ENCODE measurements at regions not wholly inside any gene's neighbourhood (a gene's known extent, or its start where the extent isn't known, plus 50 kb on each side); places are given as distances from the start of the nearest gene placed in this dataset.

DNA sequence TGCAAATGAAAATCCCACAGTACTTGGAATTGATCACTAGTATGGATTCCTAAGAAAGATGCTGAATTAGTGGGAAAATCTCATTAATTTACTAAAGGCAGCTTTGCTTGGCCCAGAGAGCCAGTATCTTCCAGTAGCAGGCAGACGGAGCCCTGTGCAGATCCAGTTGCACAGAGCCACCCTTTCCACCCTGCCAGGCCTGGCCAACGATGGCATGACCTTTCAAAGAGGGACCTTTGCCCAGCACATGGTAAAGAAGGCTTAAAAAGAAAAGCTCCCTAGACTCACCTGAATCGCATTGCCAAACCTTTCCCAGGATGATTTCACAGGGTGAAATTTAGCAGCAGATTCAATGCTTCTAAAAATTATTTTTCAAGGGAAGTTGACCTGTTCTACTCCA is 170.5 kb upstream of the CAMK1G start:
- Histone ChIP-seq H3K79me2 (ENCODE audit: insufficient read depth, low read length) (no peaks in the 10 kb centered on the region), H2AFZ (ENCODE audit: low read depth, low read length, severe bottlenecking) (no peak overlapping the region), H3K27ac (ENCODE audit: low read depth, low read length) (no peak overlapping the region), H3K4me2 (ENCODE audit: low read depth, low read length, poor library complexity, severe bottlenecking) (no peak overlapping the region), H3K9me3 (ENCODE audit: insufficient read depth, low read length) (no peaks in the 10 kb centered on the region), H3K36me3 (ENCODE audit: low read length) (no peaks in the 10 kb centered on the region), H3K9me2 (replicated peaks; ENCODE audit: insufficient read depth, low read length) (no peaks in the 10 kb centered on the region), H3K9ac (ENCODE audit: low read length) (no peak overlapping the region), H3K27me3 (ENCODE audit: low read length) (no peaks in the 10 kb centered on the region), H3F3A (ENCODE audit: insufficient read depth) (no peaks in the 10 kb centered on the region), H4K20me1 (ENCODE audit: low read depth, low read length) (no peaks in the 10 kb centered on the region), H3K4me3 (ENCODE audit: insufficient read depth, low read length, poor library complexity, severe bottlenecking) (no peak overlapping the region)
- TF ChIP-seq, protein P1, sequence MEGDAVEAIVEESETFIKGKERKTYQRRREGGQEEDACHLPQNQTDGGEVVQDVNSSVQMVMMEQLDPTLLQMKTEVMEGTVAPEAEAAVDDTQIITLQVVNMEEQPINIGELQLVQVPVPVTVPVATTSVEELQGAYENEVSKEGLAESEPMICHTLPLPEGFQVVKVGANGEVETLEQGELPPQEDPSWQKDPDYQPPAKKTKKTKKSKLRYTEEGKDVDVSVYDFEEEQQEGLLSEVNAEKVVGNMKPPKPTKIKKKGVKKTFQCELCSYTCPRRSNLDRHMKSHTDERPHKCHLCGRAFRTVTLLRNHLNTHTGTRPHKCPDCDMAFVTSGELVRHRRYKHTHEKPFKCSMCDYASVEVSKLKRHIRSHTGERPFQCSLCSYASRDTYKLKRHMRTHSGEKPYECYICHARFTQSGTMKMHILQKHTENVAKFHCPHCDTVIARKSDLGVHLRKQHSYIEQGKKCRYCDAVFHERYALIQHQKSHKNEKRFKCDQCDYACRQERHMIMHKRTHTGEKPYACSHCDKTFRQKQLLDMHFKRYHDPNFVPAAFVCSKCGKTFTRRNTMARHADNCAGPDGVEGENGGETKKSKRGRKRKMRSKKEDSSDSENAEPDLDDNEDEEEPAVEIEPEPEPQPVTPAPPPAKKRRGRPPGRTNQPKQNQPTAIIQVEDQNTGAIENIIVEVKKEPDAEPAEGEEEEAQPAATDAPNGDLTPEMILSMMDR (IDR thresholded peaks at IDR 0.05; ENCODE audit: insufficient read depth, low read length, poor library complexity, severe bottlenecking) = no peak
- TF ChIP-seq EZH2phosphoT487 (conservative IDR thresholded peaks at IDR 0.05; ENCODE audit: low read length) = no peak

DNA sequence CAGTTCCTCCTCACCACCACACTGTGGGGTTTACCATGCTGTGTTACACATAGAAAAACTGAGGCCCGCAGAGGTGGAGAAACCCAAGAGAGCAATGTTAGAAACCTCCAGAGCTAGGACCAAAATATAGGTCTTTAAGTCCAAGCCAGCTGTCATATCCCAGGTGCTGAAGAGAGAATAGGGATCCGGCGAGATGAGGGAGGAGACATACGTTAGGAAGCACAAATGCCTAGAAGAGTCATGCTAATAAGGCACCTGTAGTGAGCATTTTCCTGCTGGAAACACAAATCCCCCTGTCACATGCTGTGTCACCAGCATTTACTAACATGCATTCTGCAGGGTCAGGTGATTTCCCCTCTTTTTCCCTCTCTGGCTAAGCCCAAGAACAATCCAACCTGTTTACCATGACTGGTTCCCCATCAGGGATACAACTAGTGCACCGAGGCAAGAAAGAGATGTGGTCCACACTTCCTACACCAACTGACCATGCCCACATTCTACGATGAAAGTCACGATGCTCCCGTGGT is 168.6 kb upstream of the CAMK1G start:
- Histone ChIP-seq H3K27ac (ENCODE audit: low read depth, low read length) (no peak overlapping the region), H3K79me2 (ENCODE audit: insufficient read depth, low read length) (no peaks in the 10 kb centered on the region), H3F3A (ENCODE audit: insufficient read depth) (no peaks in the 10 kb centered on the region), H4K20me1 (ENCODE audit: low read depth, low read length) (no peaks in the 10 kb centered on the region), H3K36me3 (ENCODE audit: low read length) (no peaks in the 10 kb centered on the region), H3K4me3 (ENCODE audit: insufficient read depth, low read length, poor library complexity, severe bottlenecking) (no peak overlapping the region), H3K27me3 (ENCODE audit: low read length) (no peaks in the 10 kb centered on the region), H3K4me2 (ENCODE audit: low read depth, low read length, poor library complexity, severe bottlenecking) (no peak overlapping the region), H3K9ac (ENCODE audit: low read length) (no peak overlapping the region), H3K9me3 (ENCODE audit: insufficient read depth, low read length) (no peaks in the 10 kb centered on the region), H2AFZ (ENCODE audit: low read depth, low read length, severe bottlenecking) (no peak overlapping the region), H3K9me2 (replicated peaks; ENCODE audit: insufficient read depth, low read length) (no peaks in the 10 kb centered on the region)
- TF ChIP-seq, protein P1 (IDR thresholded peaks at IDR 0.05; ENCODE audit: insufficient read depth, low read length, poor library complexity, severe bottlenecking) = no peak
- no peak for TF ChIP-seq EZH2phosphoT487 (conservative IDR thresholded peaks at IDR 0.05; ENCODE audit: low read length)

DNA sequence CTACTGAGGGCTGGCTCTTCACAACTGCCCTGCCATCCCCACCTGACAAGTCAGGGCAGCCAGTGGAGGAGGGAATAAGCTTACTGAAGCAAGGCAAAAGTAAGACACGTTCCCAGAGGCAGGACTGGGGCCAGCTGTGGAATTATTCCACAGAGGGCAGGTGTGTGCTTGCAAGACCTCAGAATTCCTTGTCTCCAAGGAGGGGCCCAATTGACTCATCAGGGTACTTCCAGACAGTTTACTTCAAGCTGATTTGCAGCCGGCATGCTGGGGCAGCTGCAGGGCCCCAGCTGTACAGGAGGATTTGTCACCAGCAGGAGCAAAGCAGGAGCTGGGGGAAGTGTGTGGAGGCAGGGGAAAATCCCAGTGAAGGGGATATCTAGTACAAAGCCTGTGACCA is 167.5 kb upstream of the CAMK1G start:
- TF ChIP-seq, protein P1 (IDR thresholded peaks at IDR 0.05; ENCODE audit: insufficient read depth, low read length, poor library complexity, severe bottlenecking) = no peak
- no peak for TF ChIP-seq EZH2phosphoT487 (conservative IDR thresholded peaks at IDR 0.05; ENCODE audit: low read length)
- Histone ChIP-seq H3K36me3 (ENCODE audit: low read length) (no peaks in the 10 kb centered on the region), H3K9me2 (replicated peaks; ENCODE audit: insufficient read depth, low read length) (no peaks in the 10 kb centered on the region), H3K9me3 (ENCODE audit: insufficient read depth, low read length) (no peaks in the 10 kb centered on the region), H2AFZ (ENCODE audit: low read depth, low read length, severe bottlenecking) (no peak overlapping the region), H3K4me2 (ENCODE audit: low read depth, low read length, poor library complexity, severe bottlenecking) (no peak overlapping the region), H3K27me3 (ENCODE audit: low read length) (no peaks in the 10 kb centered on the region), H3F3A (ENCODE audit: insufficient read depth) (no peaks in the 10 kb centered on the region), H3K4me3 (ENCODE audit: insufficient read depth, low read length, poor library complexity, severe bottlenecking) (no peak overlapping the region), H3K27ac (ENCODE audit: low read depth, low read length) (no peak overlapping the region), H3K79me2 (ENCODE audit: insufficient read depth, low read length) (no peaks in the 10 kb centered on the region), H3K9ac (ENCODE audit: low read length) (no peak overlapping the region), H4K20me1 (ENCODE audit: low read depth, low read length) (no peaks in the 10 kb centered on the region)

All from SU-DHL-6 (cell line).